Thoracic aorta (tissue), 2 donors: ENCODE measurements at regions not wholly inside any gene's neighbourhood (a gene's known extent, or its start where the extent isn't known, plus 50 kb on each side); places are given as distances from the start of the nearest gene placed in this dataset.

Source experiments
- ATAC-seq: fragments of 150-250 bp; one replicate; pipeline ENCODE4 v1.8.0; 2017; ENCODE audit warnings: low read depth; ENCODE audit not compliant: insufficient number of reproducible peaks, low FRiP score
- DNase-seq: peaks from one replicate; pipeline ENCODE4 v3.0.0-alpha.2; 2020; ENCODE audit warnings: low spot score
- H3K27ac ChIP-seq, 2 donors: fragments of 200-600 bp; sonication (generic); 1 replicate in 1 of 2; 2 replicates in 1 of 2; pipeline ENCODE4 v1.5.1; 2016; ENCODE audit warnings: mild to moderate bottlenecking in 2 of 2, moderate library complexity in 2 of 2
- H3K27me3 ChIP-seq: fragments of 200-600 bp; sonication (generic); replicated peaks from 2 replicates; pipeline ENCODE4 v1.6.0; 2016; ENCODE audit warnings: mild to moderate bottlenecking; ENCODE audit not compliant: insufficient read depth
- H3K36me3 ChIP-seq: fragments of 200-600 bp; sonication (generic); one replicate; pipeline ENCODE4 v1.5.1; 2016
- H3K4me1 ChIP-seq, 2 donors: fragments of 200-600 bp; sonication (generic); 1 replicate in 1 of 2; 2 replicates in 1 of 2; pipeline versions ENCODE4 v1.5.1 to v1.6.0; 2016; ENCODE audit warnings: low read depth in 2 of 2, mild to moderate bottlenecking in 1 of 2; ENCODE audit not compliant: control insufficient read depth in 1 of 2
- H3K4me3 ChIP-seq: fragments of 200-600 bp; sonication (generic); 2 replicates; pipeline ENCODE4 v1.5.1; 2016; ENCODE audit warnings: mild to moderate bottlenecking
- H3K9me3 ChIP-seq: fragments of 200-600 bp; sonication (generic); 2 replicates; pipeline ENCODE4 v1.5.1; 2016
- CTCF ChIP-seq: fragments of 200-600 bp; sonication (generic); IDR thresholded peaks from one replicate; pipeline ENCODE4 v1.5.1; 2019; ENCODE audit warnings: antibody characterized with exemption

GRCh38 chr3:87147562-87147961 lies 79.5 kb upstream of the CHMP2B start:
- no peaks in the 10 kb centered on the region for H3K36me3 ChIP-seq
- no peak for ATAC-seq
- H3K27ac ChIP-seq = no peak overlapping the region
- no peaks in the 10 kb centered on the region for H3K9me3 ChIP-seq
- no peaks in the 10 kb centered on the region for H3K27me3 ChIP-seq
- DNase-seq = no peak
- no peaks in the 10 kb centered on the region for H3K4me1 ChIP-seq
- no peak for TF ChIP-seq CTCF
- H3K4me3 ChIP-seq = no peak overlapping the region

GRCh38 chr3:87145553-87145952 lies 81.6 kb upstream of the CHMP2B start:
- no peak overlapping the region for H3K4me3 ChIP-seq
- no peak for ATAC-seq
- no peaks in the 10 kb centered on the region for H3K4me1 ChIP-seq
- peaks cover 10% of the 10 kb centered on the region for H3K9me3 ChIP-seq
- no peaks in the 10 kb centered on the region for H3K36me3 ChIP-seq
- H3K27me3 ChIP-seq = no peaks in the 10 kb centered on the region
- DNase-seq = no peak
- no peak overlapping the region for H3K27ac ChIP-seq
- no peak for TF ChIP-seq CTCF

GRCh38 chr3:87136066-87136596 lies 91.0 kb upstream of the CHMP2B start:
- no peak for DNase-seq
- H3K9me3 ChIP-seq = peaks cover 3% of the 10 kb centered on the region
- H3K27ac ChIP-seq = no peak overlapping the region
- no peaks in the 10 kb centered on the region for H3K4me1 ChIP-seq
- H3K4me3 ChIP-seq = no peak overlapping the region
- no peak for ATAC-seq
- H3K36me3 ChIP-seq = no peaks in the 10 kb centered on the region
- no peak for TF ChIP-seq CTCF
- H3K27me3 ChIP-seq = no peaks in the 10 kb centered on the region

GRCh38 chr3:87135412-87135811 lies 91.7 kb upstream of the CHMP2B start:
- ATAC-seq (no peak), DNase-seq (no peak)
- no peak overlapping the region for H3K4me3 ChIP-seq
- no peaks in the 10 kb centered on the region for H3K4me1 ChIP-seq
- no peaks in the 10 kb centered on the region for H3K27me3 ChIP-seq
- H3K27ac ChIP-seq = no peak overlapping the region
- no peaks in the 10 kb centered on the region for H3K36me3 ChIP-seq
- H3K9me3 ChIP-seq = no peaks in the 10 kb centered on the region
- TF ChIP-seq CTCF = no peak

- no peaks in the 10 kb centered on the region for H3K27me3 ChIP-seq
- H3K4me3 ChIP-seq = no peak overlapping the region
- H3K9me3 ChIP-seq = no peaks in the 10 kb centered on the region
- H3K4me1 ChIP-seq = no peaks in the 10 kb centered on the region
- no peak for TF ChIP-seq CTCF
- ATAC-seq (no peak), DNase-seq (no peak)
- no peaks in the 10 kb centered on the region for H3K36me3 ChIP-seq
- no peak overlapping the region for H3K27ac ChIP-seq
Measured at GRCh38 chr3:87132801-87133200, 94.3 kb upstream of the CHMP2B start.
